ENCODE measurements at regions not wholly inside any gene's neighbourhood (a gene's known extent, or its start where the extent isn't known, plus 50 kb on each side); places are given as distances from the start of the nearest gene placed in this dataset.
"Not testable (repeated sequence)": the region's sequence is repeated elsewhere in the genome, so short reads cannot be mapped to it uniquely, and the experiment has no call there.

DNA sequence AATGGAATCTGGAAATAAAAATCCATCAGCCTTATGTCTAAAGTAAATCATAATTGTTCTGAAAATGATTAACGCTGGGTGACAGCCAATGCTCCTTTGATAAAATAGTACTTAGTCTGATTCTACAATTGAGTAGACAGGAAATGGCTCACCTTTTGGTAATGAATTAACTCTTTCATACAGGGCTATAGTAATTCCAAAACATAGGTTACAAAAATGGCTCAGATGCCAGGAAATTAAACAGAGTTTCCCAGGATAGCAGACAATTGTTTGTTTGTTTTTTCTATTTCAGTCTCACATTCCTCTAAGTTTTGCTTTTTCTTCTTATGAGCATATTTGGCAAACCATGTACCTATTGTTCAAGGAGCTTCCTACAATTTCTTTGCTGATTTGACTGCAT is 257.2 kb upstream of the EPHA7 start:
- peak in 1 of 3 donors; percentile 43 for DNase-seq

DNA sequence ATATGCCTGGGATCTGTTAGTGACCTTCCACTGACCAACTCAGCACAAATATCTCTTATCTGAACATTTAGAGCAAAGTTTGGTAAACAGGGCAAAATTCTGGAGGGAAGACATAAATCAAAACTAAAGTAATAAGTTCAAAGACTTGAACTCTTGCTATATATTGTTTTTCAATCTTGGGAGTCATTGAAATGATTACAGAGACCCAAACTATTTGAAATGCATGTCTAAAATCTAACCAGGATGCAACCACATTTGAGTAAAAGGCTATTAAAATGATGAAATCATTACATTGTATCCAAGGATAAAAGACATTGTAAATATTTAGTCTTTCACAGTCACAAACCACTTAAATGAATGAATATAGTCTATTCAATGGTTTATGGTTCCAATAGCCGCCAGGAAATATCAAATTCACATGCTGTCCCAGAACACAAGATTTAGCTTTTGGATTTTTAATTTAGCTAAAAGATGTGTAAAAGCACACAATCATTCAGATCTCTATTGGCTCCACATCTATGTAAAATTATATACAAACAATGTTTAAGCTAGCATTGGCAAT is 256.6 kb upstream of the EPHA7 start:
- DNase-seq = peak in 1 of 3 donors; percentile 44

DNA sequence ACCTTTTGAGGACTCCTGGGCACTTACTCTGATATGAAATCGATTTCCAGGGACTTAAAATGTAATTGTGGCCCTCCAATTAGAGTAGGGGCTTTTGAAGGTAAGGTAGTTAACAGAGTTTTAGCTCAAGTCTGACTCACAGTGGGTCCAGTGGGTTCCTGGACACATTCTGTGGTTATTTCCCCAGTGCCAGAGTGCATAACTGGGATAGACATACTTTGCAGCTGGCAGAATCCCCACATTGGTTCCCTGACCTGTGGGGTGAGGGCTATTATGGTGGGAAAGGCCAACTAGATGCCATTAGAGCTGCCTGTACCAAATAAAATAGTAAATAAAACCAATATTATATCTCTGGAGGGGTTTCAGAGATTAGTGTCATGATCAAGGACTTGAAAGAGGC is 243.8 kb upstream of the EPHA7 start:
- DNase-seq = no peak

DNA sequence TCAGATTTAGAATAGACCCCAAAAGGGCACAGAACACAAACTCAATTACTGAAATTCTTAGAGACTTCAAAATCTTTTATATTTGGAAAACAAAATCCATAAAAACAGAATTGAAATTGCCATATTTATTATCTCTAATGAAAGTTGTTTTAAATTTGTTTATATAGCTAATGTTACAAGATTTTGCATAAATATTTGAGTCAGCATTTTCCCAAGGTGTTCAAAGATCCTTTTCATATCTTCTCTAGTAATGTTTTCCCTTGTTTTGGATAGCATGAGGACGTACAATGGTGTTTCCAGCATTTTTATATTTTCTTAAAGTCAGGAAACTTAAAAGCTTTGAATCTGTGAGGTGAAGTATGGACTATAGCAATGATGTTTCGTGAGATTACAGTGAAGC is 235.2 kb upstream of the EPHA7 start:
- no peak for DNase-seq

- no peak for DNase-seq
Observed at GRCh38 chr6:93644611-93645010, 225.3 kb upstream of the EPHA7 start.

DNA sequence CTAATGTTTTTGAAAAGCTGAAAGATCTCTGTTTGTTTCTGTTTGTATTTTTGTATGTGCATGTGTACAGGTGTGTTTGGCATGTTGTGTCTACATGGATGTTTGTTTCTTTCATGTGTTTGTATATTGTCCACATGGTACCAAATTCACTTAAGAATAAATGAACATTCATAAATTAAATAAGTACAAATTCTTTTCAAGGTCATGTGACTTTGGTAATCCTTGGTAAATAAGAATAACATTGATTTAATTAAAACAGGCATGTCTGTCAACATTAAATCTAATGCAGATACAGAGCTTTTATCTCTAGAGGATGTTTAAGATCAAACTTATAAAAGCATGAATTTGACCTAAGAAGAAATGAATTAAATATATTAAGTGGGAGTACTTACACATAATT is 219.8 kb upstream of the EPHA7 start:
- DNase-seq = no peak

- not testable (repeated sequence) for DNase-seq
Observed at GRCh38 chr6:93636987-93637664, 217.8 kb upstream of the EPHA7 start.

- DNase-seq = peak in 2 of 3 donors; percentile 3 to 5
Observed at GRCh38 chr6:93624408-93624807, 205.0 kb upstream of the EPHA7 start.

- DNase-seq = no peak
Observed at GRCh38 chr6:93621442-93621841, 202.1 kb upstream of the EPHA7 start.

- no peak for DNase-seq
Observed at GRCh38 chr6:93604951-93605350, 185.6 kb upstream of the EPHA7 start.

- no peak for DNase-seq
Observed at GRCh38 chr6:93592417-93592816, 173.1 kb upstream of the EPHA7 start.

DNA sequence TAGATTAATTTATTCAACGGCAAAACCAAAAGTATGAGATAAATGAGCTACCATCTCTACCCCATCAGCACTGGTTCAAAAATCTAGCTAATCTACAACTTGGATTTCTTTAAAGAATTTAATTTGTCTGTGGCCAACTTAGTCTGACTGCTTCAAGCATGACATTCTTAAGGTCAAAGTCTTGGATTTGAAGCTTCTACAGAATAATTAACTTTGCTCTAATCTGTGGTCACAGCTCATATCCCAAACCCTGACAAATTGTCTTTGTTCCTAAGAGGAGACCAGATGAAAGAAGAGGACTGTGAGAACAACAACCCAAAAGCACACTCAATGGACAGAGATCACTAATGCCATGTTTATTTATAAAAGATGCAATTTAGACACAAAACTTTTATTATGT is 166.9 kb upstream of the EPHA7 start:
- no peak for DNase-seq

- no peak for DNase-seq
Observed at GRCh38 chr6:93584300-93584699, 164.9 kb upstream of the EPHA7 start.

DNA sequence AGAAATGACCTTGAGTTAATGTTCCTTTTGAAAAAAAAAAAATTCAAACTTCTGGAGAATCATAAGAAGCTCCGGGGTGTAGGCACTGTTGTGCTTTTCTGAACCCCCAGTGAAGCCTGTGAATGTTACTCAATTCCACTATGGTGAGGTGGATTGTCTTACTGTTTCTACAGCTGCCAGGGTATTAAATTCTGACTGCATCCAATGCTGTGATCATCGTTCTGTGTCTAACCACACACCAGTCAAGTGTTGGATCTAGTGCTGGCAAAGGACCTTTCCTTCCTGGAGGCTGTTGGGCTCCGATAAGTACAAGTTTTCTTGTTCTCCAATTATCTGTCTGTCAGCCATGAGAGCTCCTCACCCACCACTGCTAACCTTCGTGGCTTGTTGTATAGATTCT is 162.0 kb upstream of the EPHA7 start:
- DNase-seq = peak in 2 of 3 donors; percentile 7 to 26

- no peak for DNase-seq
Observed at GRCh38 chr6:93580446-93580845, 161.1 kb upstream of the EPHA7 start.

DNA sequence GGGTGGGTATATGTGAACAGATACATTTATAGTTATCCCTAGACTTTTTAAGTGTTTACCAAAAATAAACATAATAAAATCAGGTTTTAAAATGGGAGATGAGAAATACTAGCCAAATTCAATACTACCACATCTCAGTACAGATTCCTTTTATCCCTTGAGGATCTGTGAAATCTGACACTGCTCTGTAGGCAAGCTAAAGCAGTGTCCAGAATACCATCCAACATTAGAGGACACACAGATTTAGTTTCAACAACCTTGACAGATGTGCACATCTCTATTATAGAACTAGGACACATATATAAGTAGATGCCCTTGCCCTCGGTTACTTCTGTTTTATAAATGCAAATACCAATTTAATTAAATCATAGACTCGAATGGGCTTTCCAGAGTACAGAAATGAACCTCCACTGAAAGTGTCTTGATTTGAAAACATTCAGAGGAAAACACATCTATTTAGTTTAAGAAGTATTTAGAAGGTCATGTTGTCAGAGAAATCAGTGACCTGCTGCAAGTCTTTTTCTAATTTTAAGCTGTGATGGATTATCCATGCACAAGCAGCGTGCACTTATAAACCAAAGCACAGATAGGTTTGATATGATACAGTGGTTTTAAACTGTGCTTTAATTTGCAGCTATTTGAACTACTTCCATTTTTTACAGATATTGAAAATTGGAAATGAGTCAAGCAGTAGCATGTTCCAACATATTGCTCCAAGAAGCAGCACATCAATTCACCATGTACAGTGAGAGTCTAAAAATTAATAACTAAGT is 156.3 kb upstream of the EPHA7 start:
- DNase-seq = peak in 1 of 3 donors; percentile 29

DNA sequence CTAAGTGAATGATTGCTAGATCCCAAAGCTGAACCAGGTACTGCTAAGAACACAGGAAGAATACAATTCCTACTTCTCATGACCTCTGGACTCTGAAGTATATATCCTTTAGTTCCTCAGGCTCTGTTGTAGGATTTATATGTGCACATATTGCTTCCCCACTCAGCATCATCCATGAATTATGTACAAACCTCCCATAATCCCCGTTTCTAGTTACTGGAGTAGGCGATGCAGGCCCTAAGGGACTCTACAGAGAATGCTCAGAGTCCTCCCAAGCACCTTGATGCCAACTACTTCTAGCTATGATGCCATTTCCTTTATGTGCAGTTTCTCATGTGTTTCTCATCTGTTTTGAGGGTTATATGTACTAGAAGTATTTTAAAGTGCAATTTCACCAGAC is 154.9 kb upstream of the EPHA7 start:
- DNase-seq = no peak

DNA sequence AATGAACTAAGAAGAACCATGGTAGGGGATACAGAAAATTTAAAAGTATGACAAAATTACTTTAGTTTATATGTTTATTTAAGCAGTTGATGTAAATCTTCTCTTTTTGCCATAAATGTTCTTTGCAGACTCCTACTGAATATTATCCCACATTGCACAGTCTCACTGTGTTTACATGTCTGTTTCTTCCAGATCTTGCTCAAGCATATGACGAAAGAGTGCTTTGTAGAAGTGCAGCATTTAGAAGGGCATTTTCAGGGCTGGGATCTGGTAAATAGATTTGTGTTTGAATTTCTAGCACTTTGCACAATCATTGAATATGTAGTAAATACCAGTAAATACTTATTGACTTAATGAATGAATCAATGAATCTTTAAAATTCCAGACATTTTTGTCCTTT is 152.0 kb upstream of the EPHA7 start:
- DNase-seq = no peak

GRCh38 chr6:93568169-93568568 is 148.8 kb upstream of the EPHA7 start:
- DNase-seq = no peak

- peak in 1 of 3 donors; percentile 21 for DNase-seq
Observed at GRCh38 chr6:93567164-93567563, 147.8 kb upstream of the EPHA7 start.

GRCh38 chr6:93566285-93566684 is 146.9 kb upstream of the EPHA7 start:
- DNase-seq = no peak

DNA sequence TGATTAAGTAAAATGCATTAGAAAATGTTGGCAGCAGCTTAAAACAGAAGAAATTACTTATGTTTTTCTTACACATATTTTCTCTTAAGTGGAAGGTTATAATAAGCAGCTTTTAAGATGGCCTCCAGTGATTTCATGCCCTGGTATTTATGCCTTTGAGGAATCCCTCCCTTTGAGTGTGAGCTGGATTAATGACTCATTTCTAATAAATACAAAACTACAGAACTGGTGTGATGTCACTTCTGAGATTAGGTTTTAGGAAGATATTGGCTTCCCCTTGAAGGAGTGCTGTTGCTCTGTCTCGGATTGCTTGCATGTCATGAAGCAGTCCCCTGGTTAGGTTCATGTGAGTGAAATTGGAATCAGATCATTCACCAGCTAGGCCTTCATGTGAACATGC is 143.2 kb upstream of the EPHA7 start:
- DNase-seq = no peak

GRCh38 chr6:93555292-93555691 is 135.9 kb upstream of the EPHA7 start:
- DNase-seq = no peak

Data from muscle of back (tissue), 3 donors.